ENCODE measurements at regions not wholly inside any gene's neighbourhood (a gene's known extent, or its start where the extent isn't known, plus 50 kb on each side); places are given as distances from the start of the nearest gene placed in this dataset.
"Not testable (repeated sequence)": the region's sequence is repeated elsewhere in the genome, so short reads cannot be mapped to it uniquely, and the experiment has no call there.

DNA sequence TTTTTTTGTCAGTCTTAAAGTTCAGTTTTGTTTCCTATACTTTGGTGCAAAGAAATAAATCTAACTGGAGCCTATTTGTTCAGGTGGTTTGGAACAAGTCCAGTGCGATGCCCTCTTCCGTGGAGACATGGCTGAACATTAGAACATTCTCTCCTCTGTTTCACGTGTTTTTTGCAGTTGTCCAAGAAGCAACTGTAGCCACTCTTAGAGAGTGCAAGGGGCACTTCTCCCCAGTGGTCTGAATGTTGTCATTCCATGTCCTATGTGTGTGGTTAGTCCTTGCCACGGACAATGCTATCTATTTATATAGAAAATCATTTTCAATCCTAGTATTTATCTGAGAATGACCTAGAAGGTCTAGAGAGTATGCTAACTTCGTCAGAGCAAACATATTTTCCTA is 1232.5 kb upstream of the SEL1L start:
- H3K27me3 ChIP-seq (replicated peaks) = no peaks in the 10 kb centered on the region
- H3K9me3 ChIP-seq (replicated peaks) = no peaks in the 10 kb centered on the region
- DNase-seq (ENCODE audit: low read depth in 1 of 2, low spot score in 2 of 2) = no peak
- no peak overlapping the region for H3K4me3 ChIP-seq
- H3K27ac ChIP-seq = no peak overlapping the region
- H3K4me1 ChIP-seq (replicated peaks) = no peaks in the 10 kb centered on the region
- no peaks in the 10 kb centered on the region for H3K36me3 ChIP-seq

DNA sequence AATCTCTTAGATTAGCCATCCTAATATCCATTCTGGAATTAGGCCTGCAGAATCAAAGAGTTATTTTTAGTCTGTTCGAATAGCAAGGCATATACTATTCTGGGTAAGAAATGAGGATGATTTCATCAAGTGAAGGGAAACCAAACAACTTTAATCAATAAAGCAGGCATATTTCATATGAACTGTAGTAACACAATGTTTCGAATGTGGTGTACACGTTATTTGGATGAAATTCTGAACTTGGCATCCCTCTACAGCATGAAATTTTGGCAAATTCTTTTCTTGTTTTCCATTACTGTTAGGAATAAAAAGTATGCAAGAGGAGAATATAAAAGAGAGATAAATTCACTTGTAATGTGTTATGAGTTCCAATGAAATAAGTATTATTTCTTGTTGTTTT is 1233.3 kb upstream of the SEL1L start:
- Histone ChIP-seq H3K36me3 (no peaks in the 10 kb centered on the region), H3K27me3 (replicated peaks) (no peaks in the 10 kb centered on the region), H3K9me3 (replicated peaks) (no peaks in the 10 kb centered on the region), H3K4me3 (no peak overlapping the region), H3K4me1 (replicated peaks) (no peaks in the 10 kb centered on the region), H3K27ac (no peak overlapping the region)
- DNase-seq (ENCODE audit: low read depth in 1 of 2, low spot score in 2 of 2) = no peak

DNA sequence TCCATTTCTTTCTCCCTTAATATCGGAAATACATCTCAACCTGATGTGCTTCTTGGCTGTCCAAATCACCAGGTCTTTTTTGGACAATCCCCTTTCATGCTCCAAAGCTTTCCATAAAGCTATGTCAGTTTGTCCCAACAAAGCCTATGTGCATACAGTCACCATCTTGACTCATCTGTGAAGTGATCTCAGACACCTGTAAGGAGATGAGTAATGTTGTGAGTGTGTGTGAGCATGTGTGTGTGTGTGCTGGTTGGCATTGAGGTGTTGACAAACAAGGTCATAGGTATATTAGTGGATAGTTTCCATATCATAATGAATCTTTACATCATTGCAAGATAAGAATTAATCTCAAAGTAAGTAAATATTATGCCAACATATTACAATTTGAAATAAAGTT is 1243.3 kb upstream of the SEL1L start:
- no peaks in the 10 kb centered on the region for H3K36me3 ChIP-seq
- DNase-seq (ENCODE audit: low read depth in 1 of 2, low spot score in 2 of 2) = no peak
- no peaks in the 10 kb centered on the region; the same call in 1 of the 2 replicates for H3K9me3 ChIP-seq (replicated peaks)
- no peak overlapping the region for H3K27ac ChIP-seq
- H3K4me1 ChIP-seq (replicated peaks) = no peaks in the 10 kb centered on the region
- H3K27me3 ChIP-seq (replicated peaks) = no peaks in the 10 kb centered on the region
- no peak overlapping the region for H3K4me3 ChIP-seq

DNA sequence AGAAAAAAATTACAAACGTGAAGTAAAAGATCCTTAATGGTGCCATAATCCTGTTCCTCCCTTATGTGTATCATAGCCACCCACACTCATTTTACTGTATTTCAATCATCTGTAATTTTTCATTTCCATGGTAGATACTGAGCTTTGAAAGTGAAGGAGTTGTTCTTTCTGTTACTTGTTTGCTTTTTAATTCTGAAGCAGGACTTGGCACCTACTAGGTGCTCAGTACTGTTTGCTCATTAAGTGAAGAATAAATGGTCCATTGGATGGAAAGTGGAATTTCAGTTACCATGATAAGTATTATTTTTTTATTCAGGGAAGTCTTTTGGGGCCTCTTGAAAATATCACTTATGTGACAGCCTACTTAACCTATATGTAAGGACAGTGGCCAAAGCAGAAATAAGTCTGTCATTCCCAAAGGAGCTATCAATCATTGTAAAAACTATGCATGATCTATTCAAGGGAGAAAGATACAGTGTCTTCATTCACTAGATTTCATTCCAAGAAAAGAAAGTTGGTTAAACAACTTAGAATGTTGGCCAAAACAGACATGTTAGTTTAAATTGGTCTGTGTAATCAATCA is 1244.4 kb upstream of the SEL1L start:
- Histone ChIP-seq H3K36me3 (no peaks in the 10 kb centered on the region), H3K27ac (no peak overlapping the region), H3K4me1 (replicated peaks) (no peaks in the 10 kb centered on the region), H3K9me3 (replicated peaks) (no peaks in the 10 kb centered on the region; the same call in 1 of the 2 replicates), H3K4me3 (no peak overlapping the region), H3K27me3 (replicated peaks) (no peaks in the 10 kb centered on the region)
- no peak for DNase-seq (ENCODE audit: low read depth in 1 of 2, low spot score in 2 of 2)

DNA sequence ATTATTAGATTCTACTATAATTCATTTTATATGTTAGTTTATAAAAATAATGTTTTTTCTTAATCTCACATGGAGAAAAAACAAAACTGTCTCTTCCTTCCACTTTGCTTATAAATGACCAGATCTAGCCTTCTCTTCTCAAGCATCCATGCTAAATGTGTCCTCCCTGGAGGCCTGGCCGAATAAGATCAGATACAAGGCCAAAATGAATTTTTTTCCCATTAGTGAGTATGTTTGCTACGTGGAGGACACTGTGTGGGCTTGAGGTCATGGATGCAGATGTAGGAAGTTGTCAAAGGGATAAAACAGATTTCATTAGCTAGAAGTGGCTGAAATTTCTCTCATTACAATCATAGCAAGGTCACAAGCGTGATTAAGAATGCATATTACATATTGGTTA is 1244.9 kb upstream of the SEL1L start:
- no peaks in the 10 kb centered on the region for H3K9me3 ChIP-seq (replicated peaks)
- no peak overlapping the region for H3K4me3 ChIP-seq
- H3K27me3 ChIP-seq (replicated peaks) = no peaks in the 10 kb centered on the region
- H3K36me3 ChIP-seq = no peaks in the 10 kb centered on the region
- H3K27ac ChIP-seq = no peak overlapping the region
- no peaks in the 10 kb centered on the region for H3K4me1 ChIP-seq (replicated peaks)
- no peak for DNase-seq (ENCODE audit: low read depth in 1 of 2, low spot score in 2 of 2)

DNA sequence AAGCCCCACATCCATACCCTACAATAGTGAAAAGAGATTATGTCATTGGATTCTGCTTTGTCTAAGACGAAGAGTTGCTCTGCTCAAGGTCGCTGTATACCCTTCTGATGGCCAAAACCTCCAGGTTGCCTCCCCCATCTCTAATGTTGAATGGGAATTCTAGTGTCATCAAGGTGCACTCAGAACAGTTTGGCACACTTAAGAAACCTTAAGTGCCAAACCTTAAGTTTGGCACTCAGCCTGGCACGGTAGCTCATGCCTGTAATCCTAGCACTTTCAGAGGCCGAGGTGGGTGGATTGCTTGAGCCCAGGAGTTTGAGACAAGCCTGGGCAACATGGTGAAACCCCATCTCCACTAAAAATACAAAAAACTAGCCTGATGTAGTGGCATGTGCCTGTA is 1245.6 kb upstream of the SEL1L start:
- no peak overlapping the region for H3K27ac ChIP-seq
- no peaks in the 10 kb centered on the region for H3K27me3 ChIP-seq (replicated peaks)
- no peak overlapping the region for H3K4me3 ChIP-seq
- H3K4me1 ChIP-seq (replicated peaks) = no peaks in the 10 kb centered on the region
- no peaks in the 10 kb centered on the region for H3K9me3 ChIP-seq (replicated peaks)
- H3K36me3 ChIP-seq = no peaks in the 10 kb centered on the region
- DNase-seq (ENCODE audit: low read depth in 1 of 2, low spot score in 2 of 2) = no peak

DNA sequence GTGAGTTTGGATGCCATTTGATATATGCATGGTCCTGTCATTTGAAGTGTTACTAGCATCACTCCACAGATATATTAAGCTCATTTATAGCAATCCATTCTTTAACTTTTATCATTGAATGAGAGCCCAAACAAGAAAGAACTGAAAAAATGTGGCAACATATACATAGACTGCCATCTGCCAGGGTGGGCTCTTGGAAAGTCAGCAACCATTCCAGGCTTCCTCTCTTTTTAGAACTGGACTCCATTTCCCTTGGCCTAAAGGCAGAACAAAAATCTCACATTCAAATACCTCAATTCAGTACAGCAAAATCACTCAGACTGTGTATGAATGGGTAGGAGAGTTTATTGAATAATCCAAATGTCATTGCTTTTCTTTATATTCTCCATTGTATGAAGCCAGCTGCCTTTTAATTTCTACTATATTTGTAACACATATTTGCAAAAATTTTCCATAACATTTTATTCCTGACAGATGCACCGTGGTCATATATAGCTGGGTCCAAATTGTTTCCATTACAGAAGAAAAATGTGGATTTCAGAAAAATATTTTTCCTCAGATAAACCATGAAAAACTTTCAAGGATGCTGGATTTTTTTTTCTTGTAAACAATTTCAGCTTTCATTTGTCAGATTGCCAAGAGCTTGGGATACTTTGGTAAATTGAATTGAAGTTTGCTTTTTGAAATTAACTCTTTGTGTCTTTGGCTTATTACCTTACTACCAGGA is 1252.3 kb upstream of the SEL1L start:
- Histone ChIP-seq H3K27me3 (replicated peaks) (no peaks in the 10 kb centered on the region), H3K4me3 (no peak overlapping the region), H3K9me3 (replicated peaks) (no peaks in the 10 kb centered on the region), H3K4me1 (replicated peaks) (no peaks in the 10 kb centered on the region), H3K27ac (no peak overlapping the region), H3K36me3 (no peaks in the 10 kb centered on the region)
- no peak for DNase-seq (ENCODE audit: low read depth in 1 of 2, low spot score in 2 of 2)

DNA sequence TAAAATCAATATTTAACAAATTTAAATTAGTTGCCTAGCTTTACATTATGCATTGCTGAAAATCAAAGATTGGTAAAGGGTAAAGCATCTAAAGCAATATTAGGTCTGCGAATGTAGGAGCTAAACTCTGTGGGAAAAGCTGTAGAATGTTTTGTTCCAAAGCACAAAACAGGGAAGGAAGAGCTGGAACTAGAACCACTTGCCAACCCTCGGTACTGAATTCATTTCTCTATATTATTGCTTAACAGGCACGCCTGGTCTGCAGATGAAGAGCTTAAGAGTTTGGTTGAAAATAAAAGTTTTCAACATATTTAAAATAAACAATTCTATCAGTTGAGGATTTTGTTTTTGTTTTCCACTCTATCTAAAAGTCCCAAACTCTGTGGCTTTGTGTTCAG is 1252.8 kb upstream of the SEL1L start:
- Histone ChIP-seq H3K9me3 (replicated peaks) (no peaks in the 10 kb centered on the region), H3K36me3 (no peaks in the 10 kb centered on the region), H3K4me3 (no peak overlapping the region), H3K27me3 (replicated peaks) (no peaks in the 10 kb centered on the region), H3K4me1 (replicated peaks) (no peaks in the 10 kb centered on the region), H3K27ac (no peak overlapping the region)
- DNase-seq (ENCODE audit: low read depth in 1 of 2, low spot score in 2 of 2) = no peak

DNA sequence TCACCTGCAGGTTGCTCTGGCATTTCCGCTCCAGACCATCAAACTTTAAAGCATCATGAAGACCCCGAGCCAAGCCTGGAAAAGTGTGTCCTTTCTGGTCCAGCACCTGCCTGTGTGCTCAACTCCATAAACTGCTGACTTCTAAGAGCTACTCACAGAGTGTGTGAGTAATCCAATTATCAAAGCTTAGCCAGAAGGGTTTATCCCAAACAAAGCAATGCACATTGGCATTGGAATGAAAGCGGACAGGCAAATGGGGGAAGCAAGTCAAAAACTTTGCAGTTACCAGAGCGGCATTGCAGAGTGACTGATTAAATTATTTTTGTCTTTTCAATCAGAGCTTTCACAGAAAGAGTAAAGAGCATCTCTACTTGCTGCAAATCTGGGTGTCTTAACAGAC is 1262.4 kb upstream of the SEL1L start:
- Histone ChIP-seq H3K4me3 (no peak overlapping the region), H3K36me3 (no peaks in the 10 kb centered on the region), H3K4me1 (replicated peaks) (no peaks in the 10 kb centered on the region), H3K9me3 (replicated peaks) (0 out of 2 replicates have a peak, but pooled peaks cover 2% of the 10 kb centered on the region), H3K27ac (no peak overlapping the region), H3K27me3 (replicated peaks) (no peaks in the 10 kb centered on the region)
- no peak for DNase-seq (ENCODE audit: low read depth in 1 of 2, low spot score in 2 of 2)

DNA sequence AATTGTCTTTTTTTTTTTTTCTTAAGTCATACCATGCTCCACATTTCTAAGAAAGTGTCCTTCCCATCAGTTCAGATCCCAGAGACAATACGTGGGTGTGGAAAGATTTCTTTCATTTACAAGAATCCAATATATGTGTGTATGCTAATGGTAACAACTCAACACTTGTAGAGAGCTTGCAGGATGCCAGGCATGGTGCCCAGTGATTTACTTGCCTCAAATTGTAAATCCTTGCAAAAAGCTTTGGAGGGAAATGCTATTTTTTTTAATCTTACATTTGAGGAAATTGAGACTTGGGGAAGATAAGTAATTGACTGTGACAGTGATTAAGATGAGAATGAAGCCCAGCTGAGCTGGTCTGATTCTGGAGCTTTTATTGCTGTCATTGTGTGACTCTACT is 1264.6 kb upstream of the SEL1L start:
- Histone ChIP-seq H3K27ac (no peak overlapping the region), H3K27me3 (replicated peaks) (no peaks in the 10 kb centered on the region), H3K4me3 (no peak overlapping the region), H3K36me3 (no peaks in the 10 kb centered on the region), H3K4me1 (replicated peaks) (no peaks in the 10 kb centered on the region), H3K9me3 (replicated peaks) (0 out of 2 replicates have a peak, but pooled peaks cover 2% of the 10 kb centered on the region)
- DNase-seq (ENCODE audit: low read depth in 1 of 2, low spot score in 2 of 2) = no peak

DNA sequence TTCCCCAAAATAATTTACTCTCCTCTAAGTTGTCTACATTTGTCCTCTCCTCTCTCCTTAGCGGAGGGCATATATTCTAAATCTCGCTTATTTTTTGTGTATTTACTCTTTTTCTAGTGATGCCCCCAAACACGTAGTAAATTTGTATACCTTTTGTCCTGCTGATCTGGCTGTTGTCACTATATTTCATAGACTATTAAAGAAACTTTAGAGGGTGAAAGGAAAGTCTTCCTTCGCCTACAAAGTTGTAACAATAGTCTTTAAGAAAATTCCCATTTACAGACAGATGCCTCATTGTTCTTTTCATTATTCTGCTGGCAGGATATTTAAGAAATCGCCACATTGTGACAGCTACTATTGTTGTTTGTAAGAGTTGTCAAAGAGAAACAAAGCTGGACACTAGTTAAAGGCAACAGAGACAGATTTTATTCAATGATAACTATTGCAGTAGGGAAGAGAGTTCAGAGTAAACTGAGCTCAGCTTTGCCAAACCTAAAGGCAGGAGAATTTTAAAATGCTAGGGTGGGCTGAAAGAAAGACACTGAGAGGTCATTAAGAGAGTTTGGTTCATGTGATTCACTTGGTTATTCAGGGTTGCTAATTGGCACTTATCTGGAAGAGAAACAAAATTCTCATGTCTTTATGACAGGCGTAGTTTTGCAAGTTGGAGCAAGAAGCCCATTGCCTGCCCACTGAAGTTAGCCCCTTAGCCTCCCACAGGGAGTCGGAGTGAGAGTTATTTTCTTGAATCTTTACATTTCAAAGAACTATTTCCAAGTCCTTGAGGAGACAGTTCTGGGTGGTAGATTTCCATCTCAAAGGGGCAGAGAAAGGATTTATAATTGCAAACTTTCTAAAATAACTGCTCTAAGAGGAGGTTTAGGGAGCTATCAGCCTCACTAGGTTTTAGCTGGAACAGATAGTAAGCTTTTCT is 1272.5 kb upstream of the SEL1L start:
- no peak overlapping the region for H3K27ac ChIP-seq
- no peaks in the 10 kb centered on the region for H3K9me3 ChIP-seq (replicated peaks)
- no peaks in the 10 kb centered on the region for H3K27me3 ChIP-seq (replicated peaks)
- no peaks in the 10 kb centered on the region for H3K4me1 ChIP-seq (replicated peaks)
- no peaks in the 10 kb centered on the region for H3K36me3 ChIP-seq
- DNase-seq (ENCODE audit: low read depth in 1 of 2, low spot score in 2 of 2) = no peak
- no peak overlapping the region for H3K4me3 ChIP-seq

DNA sequence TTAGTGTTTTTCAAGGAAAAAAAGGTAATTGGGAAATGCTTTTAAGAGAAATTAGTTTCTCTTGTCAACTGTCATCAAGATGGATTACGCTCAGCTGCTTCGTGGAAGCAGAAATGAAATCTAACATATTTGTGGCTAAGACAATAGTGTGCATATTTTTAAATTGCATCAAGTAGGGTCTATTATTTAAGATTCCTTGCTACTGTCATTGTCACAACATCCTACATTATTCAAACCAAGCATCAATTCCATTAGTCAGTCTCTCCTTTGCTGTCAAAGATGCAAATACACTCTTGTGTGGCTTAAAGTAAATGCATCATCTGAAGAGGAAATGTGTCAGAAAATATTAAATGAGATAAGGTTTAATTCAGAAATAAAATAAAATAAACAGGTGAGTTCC is 1277.6 kb upstream of the SEL1L start:
- Histone ChIP-seq H3K27me3 (replicated peaks) (no peaks in the 10 kb centered on the region), H3K4me1 (replicated peaks) (no peaks in the 10 kb centered on the region), H3K9me3 (replicated peaks) (no peaks in the 10 kb centered on the region), H3K27ac (no peak overlapping the region), H3K4me3 (no peak overlapping the region), H3K36me3 (no peaks in the 10 kb centered on the region)
- DNase-seq (ENCODE audit: low read depth in 1 of 2, low spot score in 2 of 2) = no peak

DNA sequence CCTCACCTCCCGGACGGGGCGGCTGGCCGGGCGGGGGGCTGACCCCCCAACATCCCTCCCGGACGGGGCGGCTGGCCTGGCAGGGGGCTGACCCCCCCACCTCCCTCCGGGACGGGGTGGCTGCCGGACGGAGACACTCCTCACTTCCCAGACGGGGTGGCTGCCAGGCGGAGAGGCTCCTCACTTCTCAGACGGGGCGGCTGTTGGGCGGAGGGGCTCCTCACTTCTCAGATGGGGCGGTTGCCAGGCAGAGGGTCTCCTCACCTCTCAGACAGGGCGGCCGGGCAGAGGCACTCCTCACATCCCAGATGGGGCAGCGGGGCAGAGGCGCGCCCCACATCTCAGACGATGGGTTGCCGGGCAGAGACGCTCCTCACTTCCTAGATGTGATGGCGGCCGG is 1280.7 kb upstream of the SEL1L start:
- H3K36me3 ChIP-seq; H3K9me3 ChIP-seq (replicated peaks); H3K27ac ChIP-seq; H3K4me3 ChIP-seq; DNase-seq (ENCODE audit: low read depth in 1 of 2, low spot score in 2 of 2); H3K4me1 ChIP-seq (replicated peaks); H3K27me3 ChIP-seq (replicated peaks): not testable (repeated sequence)

DNA sequence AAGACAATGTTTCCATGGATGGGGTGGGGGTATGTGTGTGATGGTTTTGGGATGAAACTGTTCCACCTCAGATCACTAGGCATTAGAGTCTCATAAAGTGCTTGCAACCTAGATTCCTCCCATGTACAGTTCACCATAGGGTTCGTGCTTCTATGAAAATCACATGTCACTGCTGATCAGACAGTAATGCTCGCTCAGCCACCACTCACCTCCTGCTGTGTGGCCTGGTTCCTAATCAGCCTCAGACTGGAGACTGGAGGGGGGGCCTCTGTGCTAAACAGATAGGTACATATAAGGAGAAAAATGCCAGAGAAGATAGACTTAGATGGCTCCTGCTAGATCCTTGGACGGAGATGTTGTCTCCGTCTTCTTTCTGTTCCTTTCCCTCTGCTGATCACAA is 1296.9 kb upstream of the SEL1L start:
- Histone ChIP-seq H3K36me3 (no peaks in the 10 kb centered on the region), H3K27ac (no peak overlapping the region), H3K27me3 (replicated peaks) (no peaks in the 10 kb centered on the region), H3K4me3 (no peak overlapping the region), H3K9me3 (replicated peaks) (no peaks in the 10 kb centered on the region), H3K4me1 (replicated peaks) (no peaks in the 10 kb centered on the region)
- no peak for DNase-seq (ENCODE audit: low read depth in 1 of 2, low spot score in 2 of 2)
